ENCODE measurements at regions not wholly inside any gene's neighbourhood (a gene's known extent, or its start where the extent isn't known, plus 50 kb on each side); places are given as distances from the start of the nearest gene placed in this dataset.

DNA sequence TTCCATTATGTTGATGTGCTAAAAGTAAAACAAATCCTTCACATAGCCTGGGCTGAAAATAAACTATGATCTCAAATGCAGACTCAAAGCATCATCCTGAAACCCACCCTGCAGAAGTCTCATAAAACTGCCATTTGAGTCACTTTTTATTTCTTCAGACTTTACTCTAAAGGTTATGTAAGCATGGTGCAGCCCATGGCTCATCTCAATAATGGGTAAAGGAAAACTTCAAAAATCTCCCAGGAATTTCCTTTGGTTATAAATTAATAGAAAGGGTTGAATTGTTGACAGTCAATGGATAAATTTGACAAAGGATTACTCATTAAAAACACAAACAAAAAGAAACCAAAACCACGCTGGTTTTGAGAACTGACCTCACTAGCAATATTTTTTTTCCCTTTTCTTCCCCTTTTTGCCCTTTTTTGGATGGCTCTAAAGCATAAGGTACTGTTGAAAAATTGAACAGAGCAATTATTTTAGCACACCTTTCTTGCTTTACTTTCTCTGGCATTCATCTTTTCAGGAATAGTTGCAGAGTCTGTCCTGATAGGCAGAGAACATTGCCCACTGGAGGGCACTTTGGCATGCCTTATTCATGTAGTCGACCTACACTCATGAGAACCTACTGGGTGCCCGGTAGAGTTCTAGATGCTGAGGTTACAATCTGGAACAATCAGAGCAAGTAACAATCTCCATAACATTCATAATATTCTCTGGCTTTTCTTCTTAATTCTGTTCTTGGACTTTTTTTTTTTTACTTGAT lies 191.4 kb downstream of the TMEM167A start:
- TF ChIP-seq, protein P1, sequence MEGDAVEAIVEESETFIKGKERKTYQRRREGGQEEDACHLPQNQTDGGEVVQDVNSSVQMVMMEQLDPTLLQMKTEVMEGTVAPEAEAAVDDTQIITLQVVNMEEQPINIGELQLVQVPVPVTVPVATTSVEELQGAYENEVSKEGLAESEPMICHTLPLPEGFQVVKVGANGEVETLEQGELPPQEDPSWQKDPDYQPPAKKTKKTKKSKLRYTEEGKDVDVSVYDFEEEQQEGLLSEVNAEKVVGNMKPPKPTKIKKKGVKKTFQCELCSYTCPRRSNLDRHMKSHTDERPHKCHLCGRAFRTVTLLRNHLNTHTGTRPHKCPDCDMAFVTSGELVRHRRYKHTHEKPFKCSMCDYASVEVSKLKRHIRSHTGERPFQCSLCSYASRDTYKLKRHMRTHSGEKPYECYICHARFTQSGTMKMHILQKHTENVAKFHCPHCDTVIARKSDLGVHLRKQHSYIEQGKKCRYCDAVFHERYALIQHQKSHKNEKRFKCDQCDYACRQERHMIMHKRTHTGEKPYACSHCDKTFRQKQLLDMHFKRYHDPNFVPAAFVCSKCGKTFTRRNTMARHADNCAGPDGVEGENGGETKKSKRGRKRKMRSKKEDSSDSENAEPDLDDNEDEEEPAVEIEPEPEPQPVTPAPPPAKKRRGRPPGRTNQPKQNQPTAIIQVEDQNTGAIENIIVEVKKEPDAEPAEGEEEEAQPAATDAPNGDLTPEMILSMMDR (IDR thresholded peaks at IDR 0.05; ENCODE audit: insufficient read depth, low read depth, low read length) = no peak
- no peak for TF ChIP-seq EZH2 (IDR thresholded peaks at IDR 0.05; ENCODE audit: insufficient read depth, low read length)
